ENCODE measurements at regions not wholly inside any gene's neighbourhood (a gene's known extent, or its start where the extent isn't known, plus 50 kb on each side); places are given as distances from the start of the nearest gene placed in this dataset.
A peak's percentile ranks its signal among the peaks of the same experiment; 100 is the strongest.
"Not testable (repeated sequence)": the region's sequence is repeated elsewhere in the genome, so short reads cannot be mapped to it uniquely, and the experiment has no call there.

DNA sequence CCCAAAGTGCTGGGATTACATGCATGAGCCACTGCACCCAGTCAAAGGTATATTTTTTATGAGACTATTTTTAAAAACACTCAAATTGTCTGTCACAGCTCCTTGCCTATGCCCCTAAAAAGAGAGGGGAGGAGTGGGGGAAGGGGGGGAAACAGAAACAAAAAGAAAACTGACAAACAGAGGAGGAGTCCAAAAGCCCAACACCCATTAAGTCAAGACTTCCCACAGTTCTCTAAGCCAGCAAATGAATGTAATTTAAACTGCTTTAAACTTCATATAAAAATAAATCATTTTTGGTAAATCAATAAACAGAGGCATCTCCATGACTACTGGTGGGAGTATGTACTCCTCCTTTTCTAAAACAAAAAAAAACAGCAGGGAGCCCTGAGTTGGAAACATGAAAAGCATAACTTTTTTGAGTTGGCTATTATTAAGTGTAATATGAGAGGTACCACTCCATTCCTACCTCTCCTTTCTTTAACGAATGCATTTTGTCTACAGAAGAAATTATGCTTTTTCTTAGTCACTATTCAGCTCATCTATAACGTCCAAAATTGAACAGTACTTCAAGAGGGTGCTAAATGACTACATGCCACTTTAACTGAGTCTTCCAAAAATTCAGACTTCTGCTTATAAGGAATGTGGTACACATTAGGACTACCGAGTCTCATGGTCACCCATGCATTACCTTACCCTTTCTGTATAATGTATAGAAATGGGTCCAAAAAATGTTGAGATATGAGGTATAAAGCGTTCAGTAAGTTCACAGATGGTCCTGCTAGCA lies 119.0 kb upstream of the PRSS16 start:
- in situ Hi-C loops (cut with MboI; ENCODE audit: low pct_unique_long_range_greater_than_20kb, low sequenced_read_pairs) = loop anchor here (25.0 kb wide), 2 partner anchors 941 to 1091 kb away; a partner anchor contains a TSS
- DNase-seq = peak; percentile 21

GRCh38 chr6:27129095-27129815 lies 118.2 kb upstream of the PRSS16 start:
- in situ Hi-C loops (cut with MboI; ENCODE audit: low pct_unique_long_range_greater_than_20kb, low sequenced_read_pairs) = loop anchor here (25.0 kb wide), 2 partner anchors 942 to 1092 kb away; a partner anchor contains a TSS
- DNase-seq = no peak

- DNase-seq = no peak
- in situ Hi-C loops (cut with MboI; ENCODE audit: low pct_unique_long_range_greater_than_20kb, low sequenced_read_pairs) = loop anchor here (25.0 kb wide), 2 partner anchors 943 to 1093 kb away; a partner anchor contains a TSS
Measured at GRCh38 chr6:27129917-27130316, 117.6 kb upstream of the PRSS16 start.

DNA sequence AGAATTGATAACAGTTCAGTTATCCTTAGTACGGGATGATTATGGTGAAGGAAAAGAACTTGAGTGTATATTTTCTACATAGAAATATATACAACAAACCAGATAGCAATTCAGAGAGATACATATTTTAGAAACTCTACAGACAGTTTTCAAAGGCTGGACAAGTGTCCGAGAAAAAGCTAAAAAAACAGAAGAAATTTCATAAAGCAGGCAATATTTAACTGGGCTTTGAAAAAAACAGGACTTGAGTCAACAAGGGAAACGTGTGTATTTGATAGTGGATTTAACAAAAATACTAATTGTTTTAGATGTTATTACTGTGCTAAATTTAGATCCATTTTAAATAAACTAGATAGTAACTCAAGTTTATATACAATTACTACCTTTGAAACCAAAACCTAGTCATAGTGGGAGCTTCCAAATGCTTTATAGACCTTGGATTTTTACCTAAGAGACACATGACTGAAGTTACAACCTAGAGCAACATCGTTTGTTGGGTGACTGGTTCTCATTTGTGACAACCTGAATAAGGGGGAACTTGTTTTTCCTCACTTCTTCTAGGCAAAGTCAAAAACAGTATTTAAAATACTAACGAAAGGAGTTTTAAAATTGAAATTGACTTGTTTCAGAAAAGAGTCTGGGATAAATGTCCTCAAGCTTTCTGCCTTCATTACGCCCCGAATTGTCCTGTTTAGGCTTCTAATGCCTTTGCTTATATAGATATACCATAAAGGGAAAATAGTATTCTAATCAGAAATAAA lies 116.7 kb upstream of the PRSS16 start:
- in situ Hi-C loops (cut with MboI; ENCODE audit: low pct_unique_long_range_greater_than_20kb, low sequenced_read_pairs) = loop anchor here (25.0 kb wide), 2 partner anchors 944 to 1094 kb away; a partner anchor contains a TSS
- peak; percentile 58 for DNase-seq

GRCh38 chr6:27132282-27132531 lies 115.3 kb upstream of the PRSS16 start:
- not testable (repeated sequence) for DNase-seq
- in situ Hi-C loops (cut with MboI; ENCODE audit: low pct_unique_long_range_greater_than_20kb, low sequenced_read_pairs) = loop anchor here (25.0 kb wide), 2 partner anchors 945 to 1095 kb away; a partner anchor contains a TSS

GRCh38 chr6:27132532-27133280 lies 114.8 kb upstream of the PRSS16 start:
- peak; percentile 100 for DNase-seq
- in situ Hi-C loops (cut with MboI; ENCODE audit: low pct_unique_long_range_greater_than_20kb, low sequenced_read_pairs) = loop anchor here (25.0 kb wide), 2 partner anchors 945 to 1095 kb away; a partner anchor contains a TSS

GRCh38 chr6:27133281-27134227 lies 113.9 kb upstream of the PRSS16 start:
- DNase-seq = peak; percentile 91
- in situ Hi-C loops (cut with MboI; ENCODE audit: low pct_unique_long_range_greater_than_20kb, low sequenced_read_pairs) = loop anchor here (25.0 kb wide), 2 partner anchors 946 to 1096 kb away; a partner anchor contains a TSS

GRCh38 chr6:27135087-27135657 lies 112.3 kb upstream of the PRSS16 start:
- in situ Hi-C loops (cut with MboI; ENCODE audit: low pct_unique_long_range_greater_than_20kb, low sequenced_read_pairs) = loop anchor here (25.0 kb wide), 2 partner anchors 948 to 1098 kb away; a partner anchor contains a TSS
- DNase-seq = peak; percentile 18

GRCh38 chr6:27136077-27136644 lies 111.3 kb upstream of the PRSS16 start:
- in situ Hi-C loops (cut with MboI; ENCODE audit: low pct_unique_long_range_greater_than_20kb, low sequenced_read_pairs) = loop anchor here (25.0 kb wide), 2 partner anchors 949 to 1099 kb away; a partner anchor contains a TSS

GRCh38 chr6:27136978-27137814 lies 110.3 kb upstream of the PRSS16 start:
- in situ Hi-C loops (cut with MboI; ENCODE audit: low pct_unique_long_range_greater_than_20kb, low sequenced_read_pairs) = loop anchor here (25.0 kb wide), 2 partner anchors 950 to 1100 kb away; a partner anchor contains a TSS
- DNase-seq = no peak

More at GRCh38 chr6:27136077-27136644, 111.3 kb upstream of the PRSS16 start:
- DNase-seq = no peak

DNA sequence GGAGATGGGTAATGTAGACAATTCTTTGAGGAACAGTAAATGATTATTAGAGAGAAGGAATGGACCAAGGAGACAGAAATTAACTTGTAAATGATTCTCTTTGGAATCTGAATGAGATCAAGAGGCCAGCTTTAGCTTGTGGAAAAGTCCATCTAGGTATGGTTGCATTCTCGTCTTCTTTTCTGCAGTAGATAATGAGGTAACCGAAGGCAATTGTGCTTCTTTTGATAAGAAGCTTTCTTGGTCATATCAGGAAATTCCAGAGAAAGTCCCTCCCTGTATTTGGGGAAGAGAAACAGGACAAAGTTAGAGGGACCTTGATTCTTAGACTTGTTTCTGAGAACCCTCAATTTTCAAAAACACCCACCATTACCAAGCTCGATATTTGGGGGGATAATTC lies 109.1 kb upstream of the PRSS16 start:
- in situ Hi-C loops (cut with MboI; ENCODE audit: low pct_unique_long_range_greater_than_20kb, low sequenced_read_pairs) = loop anchor here (25.0 kb wide), 2 partner anchors 951 to 1101 kb away; a partner anchor contains a TSS
- no peak for DNase-seq

DNA sequence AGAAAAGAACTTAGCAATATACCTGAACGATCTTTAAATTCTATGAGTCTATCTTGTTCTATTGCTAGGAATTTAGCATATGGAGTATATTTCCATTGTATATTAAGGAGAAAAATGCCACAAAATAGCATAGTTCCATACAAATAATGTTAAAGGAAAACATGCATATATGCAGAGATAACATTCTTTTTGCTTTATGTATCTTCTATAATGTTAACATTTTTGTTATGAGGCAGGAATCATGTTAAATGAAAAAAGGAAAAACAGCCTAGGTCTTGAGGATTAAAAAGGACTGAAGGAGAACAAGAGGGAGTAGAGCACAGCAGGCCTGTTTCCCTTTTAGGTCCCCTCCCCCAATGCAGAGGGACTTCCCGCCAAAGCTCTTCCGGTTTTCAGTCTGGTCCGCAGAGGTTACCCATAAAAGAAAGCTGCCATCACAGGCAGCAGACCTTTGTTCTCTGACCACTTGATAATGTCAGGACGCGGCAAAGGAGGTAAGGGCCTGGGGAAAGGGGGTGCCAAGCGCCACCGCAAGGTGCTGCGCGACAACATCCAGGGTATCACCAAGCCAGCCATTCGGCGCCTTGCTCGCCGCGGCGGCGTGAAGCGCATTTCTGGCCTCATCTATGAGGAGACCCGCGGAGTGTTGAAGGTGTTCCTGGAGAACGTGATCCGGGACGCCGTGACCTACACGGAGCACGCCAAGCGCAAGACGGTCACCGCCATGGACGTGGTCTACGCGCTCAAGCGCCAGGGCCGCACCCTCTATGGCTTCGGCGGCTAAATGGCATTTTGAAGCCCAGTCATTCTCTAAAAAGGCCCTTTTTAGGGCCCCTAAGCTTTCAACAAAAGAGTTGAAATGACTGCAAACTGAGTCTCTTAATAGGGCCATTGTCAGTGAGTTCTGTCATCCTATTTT lies 108.4 kb upstream of the PRSS16 start:
- in situ Hi-C loops (cut with MboI; ENCODE audit: low pct_unique_long_range_greater_than_20kb, low sequenced_read_pairs) = loop anchor here (25.0 kb wide), 2 partner anchors 952 to 1102 kb away; a partner anchor contains a TSS
- DNase-seq = peak; percentile 96

DNA sequence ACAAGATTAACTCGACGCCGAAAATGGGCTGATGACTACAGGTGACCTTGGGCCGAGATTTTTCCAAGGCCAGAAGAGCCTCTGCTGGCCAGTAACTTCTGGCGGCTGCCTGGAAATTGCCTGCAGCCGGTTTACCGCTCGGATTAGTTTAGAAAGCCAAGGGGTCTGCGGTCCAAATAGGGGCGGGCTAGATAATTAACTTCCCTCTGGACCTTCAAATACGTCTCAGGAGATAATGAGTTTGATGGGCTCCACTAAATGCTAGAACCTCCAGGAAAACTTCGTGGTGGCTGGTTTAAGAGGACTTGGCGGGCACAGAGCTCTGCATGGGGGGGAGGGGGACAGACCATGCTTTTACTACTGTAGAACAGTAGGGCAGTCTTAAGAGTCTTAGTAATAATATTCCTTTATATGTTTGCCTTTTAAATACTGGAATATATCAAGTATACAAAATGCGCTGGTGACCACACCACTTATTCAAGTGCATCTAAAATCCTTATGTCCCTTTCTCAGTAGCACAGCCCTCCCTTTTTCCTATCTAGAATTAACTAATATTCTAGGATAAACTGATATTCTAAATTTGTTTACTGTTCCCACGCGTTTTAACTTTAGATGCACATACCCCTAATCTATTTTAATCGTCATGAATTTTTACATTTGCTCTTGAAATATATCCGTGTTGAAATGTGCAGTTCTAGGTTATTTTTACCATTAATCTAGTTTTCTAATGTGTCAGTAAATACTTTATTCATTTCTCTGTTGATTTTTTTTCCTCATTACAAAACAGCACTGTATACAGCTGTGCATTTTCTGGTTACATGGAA lies 107.5 kb upstream of the PRSS16 start:
- DNase-seq = peak; percentile 83
- in situ Hi-C loops (cut with MboI; ENCODE audit: low pct_unique_long_range_greater_than_20kb, low sequenced_read_pairs) = loop anchor here (25.0 kb wide), 2 partner anchors 953 to 1103 kb away; a partner anchor contains a TSS

- peak; percentile 45 for DNase-seq
- in situ Hi-C loops (cut with MboI; ENCODE audit: low pct_unique_long_range_greater_than_20kb, low sequenced_read_pairs) = loop anchor here (25.0 kb wide), 2 partner anchors 954 to 1104 kb away; a partner anchor contains a TSS
Measured at GRCh38 chr6:27140999-27141528, 106.4 kb upstream of the PRSS16 start.

All from KBM-7 (cell line).